SK-N-SH (cell line): ENCODE measurements at regions not wholly inside any gene's neighbourhood (a gene's known extent, or its start where the extent isn't known, plus 50 kb on each side); places are given as distances from the start of the nearest gene placed in this dataset.

Experiments used
- CTCF ChIA-PET: fragments of 300-600, 350-600 bp; formaldehyde crosslinking; extraction: SDS; loops from one replicate; lab custom pipeline; 2021; lab: Yijun Ruan, JAX
- POLR2A ChIA-PET: fragments of 350-600 bp; sonication (Branson Sonifier 250); formaldehyde crosslinking; extraction: SDS; loops from one replicate; lab custom pipeline; 2020; ENCODE audit warnings: antibody characterized with exemption, inconsistent platforms; lab: Yijun Ruan, JAX
- DNase-seq: peaks from one replicate; pipeline ENCODE4 v3.0.0; 2012
- H2AFZ ChIP-seq: fragments of 200-600 bp; sonication (generic); 2 replicates; pipeline ENCODE4 v1.8.1; 2016; ENCODE audit warnings: antibody characterized with exemption, mild to moderate bottlenecking, low read depth
- H3F3A ChIP-seq: fragments of 200-600 bp; sonication (generic); replicated peaks from 2 replicates; pipeline ENCODE3; 2016; ENCODE audit warnings: antibody characterized with exemption, mild to moderate bottlenecking; ENCODE audit not compliant: insufficient read depth
- H3K27ac ChIP-seq, 2 experiments: fragments of 200-500 bp in 1 of 2; fragments of 200-600 bp in 1 of 2; sonication (Bioruptor generic) in 1 of 2; sonication (generic), shearing (Covaris generic) in 1 of 2; 2 replicates each; pipeline versions ENCODE4 v1.5.1 to v1.6.1; 2014 to 2016; ENCODE audit warnings: low read depth in 2 of 2, inconsistent platforms in 1 of 2, low read length in 1 of 2, mild to moderate bottlenecking in 1 of 2, mixed read lengths in 1 of 2
- H3K27me3 ChIP-seq: fragments of 200-600 bp; sonication (generic), shearing (Covaris generic); 2 replicates; pipeline ENCODE4 v1.6.1; 2016; ENCODE audit warnings: mixed run types; ENCODE audit not compliant: insufficient read depth
- H3K36me3 ChIP-seq, 2 experiments: fragments of 200-500 bp in 1 of 2; fragments of 200-600 bp in 1 of 2; sonication (Bioruptor generic) in 1 of 2; sonication (generic) in 1 of 2; replicated peaks in 1 of 2; 2 replicates each; pipeline versions ENCODE3 to v1.5.1; 2014 to 2016; ENCODE audit warnings: low read length in 1 of 2, mild to moderate bottlenecking in 1 of 2; ENCODE audit not compliant: insufficient read depth in 2 of 2, control insufficient read depth in 1 of 2
- H3K4me1 ChIP-seq, 2 experiments: fragments of 200-500 bp in 1 of 2; fragments of 200-600 bp in 1 of 2; sonication (Bioruptor generic) in 1 of 2; sonication (generic), shearing (Covaris generic) in 1 of 2; 2 replicates each; pipeline versions ENCODE4 v1.5.1 to v1.6.1; 2014 to 2016; ENCODE audit warnings: low read depth in 1 of 2, low read length in 1 of 2, mixed run types in 1 of 2; ENCODE audit not compliant: insufficient read depth in 2 of 2, control insufficient read depth in 1 of 2
- H3K4me2 ChIP-seq: fragments of 200-600 bp; sonication (generic), shearing (Covaris generic); 2 replicates; pipeline ENCODE4 v1.6.1; 2017; ENCODE audit warnings: mixed run types
- H3K4me3 ChIP-seq, 2 experiments: fragments of 200-500 bp in 1 of 2; fragments of 200-600 bp in 1 of 2; sonication (Bioruptor generic) in 1 of 2; sonication (generic), shearing (Covaris generic) in 1 of 2; 2 replicates each; pipeline versions ENCODE4 v1.5.1 to v1.8.1; 2014 to 2016; ENCODE audit warnings: low read depth in 2 of 2, inconsistent platforms in 1 of 2, low read length in 1 of 2, mild to moderate bottlenecking in 1 of 2, mixed read lengths in 1 of 2, moderate library complexity in 1 of 2
- H3K79me2 ChIP-seq: fragments of 200-600 bp; sonication (generic); 2 replicates; pipeline ENCODE4 v1.8.1; 2017; ENCODE audit warnings: mild to moderate bottlenecking; ENCODE audit not compliant: insufficient read depth
- H3K9ac ChIP-seq: fragments of 200-600 bp; sonication (generic); 2 replicates; pipeline ENCODE4 v1.6.1; 2017; ENCODE audit warnings: mixed run types
- H3K9me2 ChIP-seq: fragments of 200-600 bp; sonication (generic); 2 replicates; pipeline ENCODE4 v1.6.1; 2017; ENCODE audit warnings: mixed run types
- H3K9me3 ChIP-seq: fragments of 200-600 bp; sonication (generic); 2 replicates; pipeline ENCODE4 v1.6.1; 2017; ENCODE audit warnings: mixed run types, mild to moderate bottlenecking, moderate library complexity
- H4K20me1 ChIP-seq: fragments of 200-600 bp; sonication (generic); 2 replicates; pipeline ENCODE4 v1.6.1; 2017; ENCODE audit warnings: mild to moderate bottlenecking, mixed run types; ENCODE audit not compliant: insufficient read depth
- CHD2 ChIP-seq: fragments of 150-350 bp; IDR thresholded peaks from 2 replicates; pipeline ENCODE4 v1.6.1; 2018; ENCODE audit warnings: low read length; ENCODE audit not compliant: partially characterized antibody
- ELF1 ChIP-seq: IDR thresholded peaks from 2 replicates; pipeline ENCODE4 v1.4.0; 2012
- FOSL2 ChIP-seq: IDR thresholded peaks from 2 replicates; pipeline ENCODE4 v1.4.0; 2012; ENCODE audit warnings: low read depth, mild to moderate bottlenecking, moderate library complexity, borderline replicate concordance
- FOXJ3 ChIP-seq: sonication (generic); formaldehyde crosslinking; IDR thresholded peaks from 2 replicates; pipeline ENCODE4 v1.5.1; 2020; ENCODE audit warnings: mild to moderate bottlenecking, missing genetic modification reagents
- GABPA ChIP-seq: IDR thresholded peaks from 2 replicates; pipeline ENCODE4 v1.4.0; 2012; ENCODE audit warnings: low read depth, mild to moderate bottlenecking
- IRF3 ChIP-seq: fragments of 150-350 bp; IDR thresholded peaks from 2 replicates; pipeline ENCODE4 v1.6.1; 2016; ENCODE audit warnings: mild to moderate bottlenecking, low read depth, low read length
- JUND ChIP-seq: IDR thresholded peaks from 2 replicates; pipeline ENCODE4 v1.4.0; 2012
- MEF2A ChIP-seq: IDR thresholded peaks from 2 replicates; pipeline ENCODE4 v1.4.0; 2012; ENCODE audit warnings: low read depth, borderline replicate concordance
- NFIC ChIP-seq: IDR thresholded peaks from 2 replicates; pipeline ENCODE4 v1.4.0; 2012; ENCODE audit warnings: borderline replicate concordance
- NRF1 ChIP-seq: IDR thresholded peaks from 2 replicates; pipeline ENCODE4 v1.6.1; 2012; ENCODE audit warnings: low read depth, mild to moderate bottlenecking, low read length
- POLR2AphosphoS5 ChIP-seq: IDR thresholded peaks from 2 replicates; pipeline ENCODE4 v1.6.1; 2012; ENCODE audit warnings: low read depth, low read length
- RAD21 ChIP-seq: IDR thresholded peaks from 2 replicates; pipeline ENCODE4 v1.6.1; 2012; ENCODE audit warnings: mild to moderate bottlenecking, low read length
- RFX5 ChIP-seq: IDR thresholded peaks from 2 replicates; pipeline ENCODE4 v1.6.1; 2012; ENCODE audit warnings: mild to moderate bottlenecking, improper control_type of control experiment, low read length
- RXRA ChIP-seq: IDR thresholded peaks from 2 replicates; pipeline ENCODE4 v1.4.0; 2012; ENCODE audit warnings: low read depth, mild to moderate bottlenecking, borderline replicate concordance
- SIN3A ChIP-seq: IDR thresholded peaks from 2 replicates; pipeline ENCODE4 v1.6.1; 2012; ENCODE audit warnings: low read depth, mild to moderate bottlenecking, low read length, moderate library complexity, borderline replicate concordance
- TCF12 ChIP-seq: IDR thresholded peaks from 2 replicates; pipeline ENCODE4 v1.4.0; 2012
- TEAD4 ChIP-seq: IDR thresholded peaks from 2 replicates; pipeline ENCODE4 v1.4.0; 2012; ENCODE audit warnings: mild to moderate bottlenecking, borderline replicate concordance; ENCODE audit not compliant: insufficient read depth
- USF1 ChIP-seq: IDR thresholded peaks from 2 replicates; pipeline ENCODE4 v1.4.0; 2012; ENCODE audit warnings: low read depth, borderline replicate concordance
- USF2 ChIP-seq: fragments of 150-350 bp; IDR thresholded peaks from 2 replicates; pipeline ENCODE4 v1.6.1; 2017; ENCODE audit warnings: antibody characterized with exemption, low read length, low read depth, borderline replicate concordance
- YY1 ChIP-seq: IDR thresholded peaks from 2 replicates; pipeline ENCODE4 v1.4.0; 2012; ENCODE audit warnings: low read depth, mild to moderate bottlenecking
- ZBTB33 ChIP-seq: IDR thresholded peaks from 2 replicates; pipeline ENCODE4 v1.4.0; 2012; ENCODE audit warnings: low read depth, borderline replicate concordance
- WGBS: methylation state at CpG from one replicate; pipeline ENCODE4 v1.1.6; 2017; ENCODE audit warnings: low lambda C conversion rate; 5-methylcytosine and 5-hydroxymethylcytosine counted together
- TF ChIP-seq, protein P1 (sequence below): fragments of 200-600 bp; sonication (generic); IDR thresholded peaks from 2 replicates; pipeline ENCODE4 v1.6.1; 2017; ENCODE audit warnings: antibody characterized with exemption, mild to moderate bottlenecking, moderate library complexity

DNA sequence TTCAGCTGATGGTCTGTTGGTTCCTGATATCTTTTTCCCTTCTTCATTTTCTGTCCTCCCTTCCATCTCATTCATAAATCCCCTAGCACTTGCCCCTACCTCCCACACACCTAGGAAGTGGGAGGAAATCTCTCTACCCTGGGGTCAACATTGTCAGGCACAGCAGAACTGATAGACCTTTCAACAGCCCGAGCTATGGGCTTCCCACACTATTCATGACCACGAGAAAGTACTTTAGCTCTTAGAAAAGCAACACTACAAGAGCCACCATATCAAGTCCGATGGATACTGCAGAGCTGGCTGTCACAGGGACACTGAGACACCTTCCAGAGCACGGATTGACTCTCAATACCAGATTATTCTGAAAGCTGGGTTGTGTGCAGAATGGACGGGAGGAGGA lies 180.6 kb upstream of the NEBL start:
- H3K4me2 ChIP-seq: no peak overlapping the region
- no peaks in the 10 kb centered on the region for H3K79me2 ChIP-seq
- POLR2A ChIA-PET: no interaction called here
- no peaks in the 10 kb centered on the region for H3K27me3 ChIP-seq
- peaks cover 0 to 3% of the 10 kb centered on the region in 2 experiments; a peak in 1 of 4 replicates for H3K4me1 ChIP-seq
- WGBS: 64% methylated on average over 5 of the region's 5 CpGs
- no peaks in the 10 kb centered on the region for H3K36me3 ChIP-seq
- H3F3A ChIP-seq: no peaks in the 10 kb centered on the region
- no peak for TF ChIP-seq YY1
- no peak for TF ChIP-seq TCF12
- TF ChIP-seq GABPA: no peak
- TF ChIP-seq RFX5: no peak
- no peak for TF ChIP-seq SIN3A
- TF ChIP-seq POLR2AphosphoS5: no peak
- TF ChIP-seq FOXJ3 (CRISPR knock-in tag): no peak
- no peak for TF ChIP-seq TEAD4
- no peak for TF ChIP-seq IRF3
- no peak for TF ChIP-seq NRF1
- TF ChIP-seq ZBTB33: no peak
- no peak for TF ChIP-seq JUND
- no peak for TF ChIP-seq MEF2A
- TF ChIP-seq USF2: no peak
- CTCF ChIA-PET: interaction anchor here (0.6 to 4.9 kb wide), 16 partner anchors 9 to 418 kb away, joined by 3 to 54 read pairs (median 5); no protein-coding TSS in a partner anchor
- H3K9ac ChIP-seq: no peak overlapping the region
- no peak overlapping the region for H3K4me3 ChIP-seq
- DNase-seq: no peak
- no peak overlapping the region; a peak in 1 of 4 replicates for H3K27ac ChIP-seq
- H2AFZ ChIP-seq: no peak overlapping the region
- no peaks in the 10 kb centered on the region for H3K9me3 ChIP-seq
- no peaks in the 10 kb centered on the region for H4K20me1 ChIP-seq
- H3K9me2 ChIP-seq: no peaks in the 10 kb centered on the region

- POLR2A ChIA-PET: no interaction called here
- no peak for DNase-seq
- H3K4me1 ChIP-seq: peaks cover 0 to 3% of the 10 kb centered on the region in 2 experiments; a peak in 1 of 4 replicates
- no peaks in the 10 kb centered on the region for H4K20me1 ChIP-seq
- H3K27ac ChIP-seq: no peak overlapping the region
- no peaks in the 10 kb centered on the region for H3K9me3 ChIP-seq
- H3K4me3 ChIP-seq: no peak overlapping the region
- no peak overlapping the region for H3K4me2 ChIP-seq
- no peaks in the 10 kb centered on the region for H3F3A ChIP-seq
- no peak overlapping the region for H3K9ac ChIP-seq
- CTCF ChIA-PET: interaction anchor here (1.1 to 2.4 kb wide), 4 partner anchors 192 to 203 kb away, joined by 3 to 5 read pairs (median 4); no protein-coding TSS in a partner anchor
- no peaks in the 10 kb centered on the region for H3K36me3 ChIP-seq
- no peaks in the 10 kb centered on the region for H3K27me3 ChIP-seq
- H2AFZ ChIP-seq: no peak overlapping the region
- WGBS: 81% methylated on average over 4 of the region's 4 CpGs
- no peaks in the 10 kb centered on the region for H3K79me2 ChIP-seq
- H3K9me2 ChIP-seq: no peaks in the 10 kb centered on the region
- no peak for TF ChIP-seq FOSL2
- no peak for TF ChIP-seq TCF12
- no peak for TF ChIP-seq IRF3
- no peak for TF ChIP-seq USF1
- TF ChIP-seq NFIC: no peak
- no peak for TF ChIP-seq RAD21
- TF ChIP-seq, protein P1, sequence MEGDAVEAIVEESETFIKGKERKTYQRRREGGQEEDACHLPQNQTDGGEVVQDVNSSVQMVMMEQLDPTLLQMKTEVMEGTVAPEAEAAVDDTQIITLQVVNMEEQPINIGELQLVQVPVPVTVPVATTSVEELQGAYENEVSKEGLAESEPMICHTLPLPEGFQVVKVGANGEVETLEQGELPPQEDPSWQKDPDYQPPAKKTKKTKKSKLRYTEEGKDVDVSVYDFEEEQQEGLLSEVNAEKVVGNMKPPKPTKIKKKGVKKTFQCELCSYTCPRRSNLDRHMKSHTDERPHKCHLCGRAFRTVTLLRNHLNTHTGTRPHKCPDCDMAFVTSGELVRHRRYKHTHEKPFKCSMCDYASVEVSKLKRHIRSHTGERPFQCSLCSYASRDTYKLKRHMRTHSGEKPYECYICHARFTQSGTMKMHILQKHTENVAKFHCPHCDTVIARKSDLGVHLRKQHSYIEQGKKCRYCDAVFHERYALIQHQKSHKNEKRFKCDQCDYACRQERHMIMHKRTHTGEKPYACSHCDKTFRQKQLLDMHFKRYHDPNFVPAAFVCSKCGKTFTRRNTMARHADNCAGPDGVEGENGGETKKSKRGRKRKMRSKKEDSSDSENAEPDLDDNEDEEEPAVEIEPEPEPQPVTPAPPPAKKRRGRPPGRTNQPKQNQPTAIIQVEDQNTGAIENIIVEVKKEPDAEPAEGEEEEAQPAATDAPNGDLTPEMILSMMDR: no peak
- no peak for TF ChIP-seq FOXJ3 (CRISPR knock-in tag)
- no peak for TF ChIP-seq JUND
- no peak for TF ChIP-seq NRF1
- TF ChIP-seq GABPA: no peak
- no peak for TF ChIP-seq ELF1
- no peak for TF ChIP-seq CHD2
- no peak for TF ChIP-seq RXRA
These were observed 179.3 kb upstream of the NEBL start for GRCh38 chr10:21076381-21076780.
